HepG2 (cell line): ENCODE measurements at regions not wholly inside any gene's neighbourhood (a gene's known extent, or its start where the extent isn't known, plus 50 kb on each side); places are given as distances from the start of the nearest gene placed in this dataset.

ENCODE experiments used
- ATAC-seq: fragments of 200-7000 bp; cut with Tn5 transposase; 3 replicates; pipeline ENCODE4 v1.9.1; 2020; ENCODE audit warnings: mild to moderate bottlenecking, moderate library complexity
- BruUV-seq: library from RNA; stranded (reverse); fragments of 400-500 nt; replicated peaks from 2 replicates; lab custom pipeline; 2021; lab: Mats Ljungman, UMichigan
- CTCF ChIA-PET: fragments of 300-600 bp; formaldehyde crosslinking; extraction: SDS; loops from one replicate; lab custom pipeline; 2021; ENCODE audit warnings: low total read pairs, inconsistent platforms, low intra/inter-chr PET ratio; lab: Yijun Ruan, JAX
- POLR2A ChIA-PET: fragments of 350-600 bp; sonication (Branson Sonifier 250); formaldehyde crosslinking; loops from one replicate; lab custom pipeline; 2020; ENCODE audit warnings: antibody characterized with exemption, inconsistent platforms; lab: Yijun Ruan, JAX
- DNase-seq: peaks from one replicate; pipeline ENCODE4 v3.0.0-alpha.2; 2015; ENCODE audit warnings: low spot score
- FAIRE-seq: peaks from 3 replicates; lab custom pipeline; 2011; peaks lifted over from hg19 to GRCh38; lab: Jason Lieb, UNC
- H2AFZ ChIP-seq: one replicate; pipeline ENCODE4 v1.6.1; 2011; ENCODE audit warnings: low read length, inconsistent platforms
- H3K27ac ChIP-seq: fragments of 300-600 bp; 3 replicates; pipeline ENCODE4 v1.8.0; 2011; ENCODE audit warnings: mixed run types, mild to moderate bottlenecking, mixed read lengths, low read length, inconsistent platforms; ENCODE audit not compliant: insufficient read depth; ENCODE audit errors: extremely low read length
- H3K27me3 ChIP-seq, 2 experiments: fragments of 200-600 bp in 1 of 2; 2 replicates in 1 of 2; 3 replicates in 1 of 2; pipeline versions ENCODE4 v1.6.0 to v1.8.0; 2011; ENCODE audit warnings: low read length in 2 of 2, mild to moderate bottlenecking in 2 of 2, moderate library complexity in 2 of 2, inconsistent platforms in 1 of 2; ENCODE audit not compliant: insufficient read depth in 2 of 2, control insufficient read depth in 1 of 2
- H3K36me3 ChIP-seq, 2 experiments: fragments of 200-600 bp in 1 of 2; replicated peaks in 1 of 2; 2 replicates in 1 of 2; 3 replicates in 1 of 2; pipeline versions ENCODE4 v1.5.1 to v1.8.0; 2011; ENCODE audit warnings: low read length in 2 of 2, inconsistent platforms in 1 of 2; ENCODE audit not compliant: insufficient read depth in 2 of 2, control insufficient read depth in 1 of 2
- H3K4me1 ChIP-seq: 2 replicates; pipeline ENCODE4 v1.5.1; 2012; ENCODE audit warnings: low read length, inconsistent platforms; ENCODE audit not compliant: insufficient read depth
- H3K4me2 ChIP-seq: 2 replicates; pipeline ENCODE4 v1.6.0; 2011; ENCODE audit warnings: low read depth, low read length, inconsistent platforms
- H3K4me3 ChIP-seq, 3 experiments: fragments of 200-600 bp in 1 of 3; sonication (generic), shearing (Covaris generic) in 1 of 3; replicated peaks in 1 of 3; 2 replicates each; pipeline ENCODE4 v1.5.1; 2011 to 2016; ENCODE audit warnings: low read length in 3 of 3, inconsistent platforms in 2 of 3, low read depth in 2 of 3, mild to moderate bottlenecking in 2 of 3, control low read depth in 1 of 3, mixed read lengths in 1 of 3; ENCODE audit not compliant: insufficient read depth in 1 of 3
- H3K79me2 ChIP-seq: one replicate; pipeline ENCODE4 v1.6.1; 2011; ENCODE audit warnings: low read length, inconsistent platforms; ENCODE audit not compliant: insufficient read depth
- H3K9ac ChIP-seq: 2 replicates; pipeline ENCODE4 v1.6.0; 2011; ENCODE audit warnings: mild to moderate bottlenecking, low read depth, low read length, inconsistent platforms; ENCODE audit not compliant: insufficient read depth
- H3K9me3 ChIP-seq: 2 replicates; pipeline ENCODE4 v1.5.1; 2012; ENCODE audit warnings: mild to moderate bottlenecking, low read length
- H4K20me1 ChIP-seq: 2 replicates; pipeline ENCODE4 v1.6.0; 2011; ENCODE audit warnings: inconsistent platforms, mild to moderate bottlenecking, low read length, moderate library complexity; ENCODE audit not compliant: insufficient read depth
- ATF7-NPFF ChIP-seq: sonication (generic); formaldehyde crosslinking; IDR thresholded peaks from 2 replicates; pipeline ENCODE4 v1.8.1; 2023; ENCODE audit warnings: mild to moderate bottlenecking, low read depth, missing genetic modification reagents, moderate library complexity
- DPF2 ChIP-seq: sonication (generic); formaldehyde crosslinking; IDR thresholded peaks from 2 replicates; pipeline ENCODE4 v1.4.0; 2020; ENCODE audit warnings: mild to moderate bottlenecking, low read depth, missing genetic modification reagents, borderline replicate concordance
- PHF20 ChIP-seq: sonication (generic); formaldehyde crosslinking; IDR thresholded peaks from 2 replicates; pipeline ENCODE4 v1.5.0; 2020; ENCODE audit warnings: mild to moderate bottlenecking, missing genetic modification reagents
- SETDB1 ChIP-seq: sonication (generic); formaldehyde crosslinking; IDR thresholded peaks from 2 replicates; pipeline ENCODE4 v1.5.1; 2020; ENCODE audit warnings: missing genetic modification reagents, mild to moderate bottlenecking, borderline replicate concordance
- ZNF713 ChIP-seq: sonication (generic); formaldehyde crosslinking; IDR thresholded peaks from 2 replicates; pipeline ENCODE4 v1.4.0; 2020; ENCODE audit warnings: mild to moderate bottlenecking, missing genetic modification reagents
- ZNF761 ChIP-seq: sonication (generic); formaldehyde crosslinking; conservative IDR thresholded peaks from 2 replicates; pipeline ENCODE4 v1.4.0; 2020; ENCODE audit warnings: mild to moderate bottlenecking, missing genetic modification reagents
- ZNF768 ChIP-seq: sonication (generic); formaldehyde crosslinking; IDR thresholded peaks from 2 replicates; pipeline ENCODE4 v1.4.0; 2020; ENCODE audit warnings: missing genetic modification reagents
- ZNF775 ChIP-seq: sonication (generic); formaldehyde crosslinking; IDR thresholded peaks from 2 replicates; pipeline ENCODE4 v1.4.0; 2020; ENCODE audit warnings: missing genetic modification reagents, mild to moderate bottlenecking, moderate library complexity, borderline replicate concordance
- WGBS: methylation state at CpG from one replicate; pipeline ENCODE4 v1.1.6; 2017; ENCODE audit warnings: low lambda C conversion rate; 5-methylcytosine and 5-hydroxymethylcytosine counted together
- in situ Hi-C: cut with HindIII; loops from 2 replicates; pipeline ENCODE4 v1.10.0; 2017; ENCODE audit warnings: low pct_unique_long_range_greater_than_20kb; ENCODE audit not compliant: extremely low pct_ligation_motif_present
- intact Hi-C: fragments of 100-400 bp; cut with micrococcal nuclease; formaldehyde crosslinking; loops from one replicate; pipeline ENCODE4 v1.10.0; 2022; ENCODE audit not compliant: unreplicated experiment
- TF ChIP-seq, protein P1 (sequence below): sonication (generic); formaldehyde crosslinking; IDR thresholded peaks from 2 replicates; pipeline ENCODE4 v1.4.0; 2020; ENCODE audit warnings: missing genetic modification reagents
- TF ChIP-seq, protein P2 (sequence below): sonication (generic); formaldehyde crosslinking; IDR thresholded peaks from 2 replicates; pipeline ENCODE4 v1.4.0; 2020; ENCODE audit warnings: missing genetic modification reagents
- TF ChIP-seq, protein P3 (sequence below): fragments of 450-650 bp; IDR thresholded peaks from 2 replicates; pipeline ENCODE4 v1.6.1; 2017

DNA sequence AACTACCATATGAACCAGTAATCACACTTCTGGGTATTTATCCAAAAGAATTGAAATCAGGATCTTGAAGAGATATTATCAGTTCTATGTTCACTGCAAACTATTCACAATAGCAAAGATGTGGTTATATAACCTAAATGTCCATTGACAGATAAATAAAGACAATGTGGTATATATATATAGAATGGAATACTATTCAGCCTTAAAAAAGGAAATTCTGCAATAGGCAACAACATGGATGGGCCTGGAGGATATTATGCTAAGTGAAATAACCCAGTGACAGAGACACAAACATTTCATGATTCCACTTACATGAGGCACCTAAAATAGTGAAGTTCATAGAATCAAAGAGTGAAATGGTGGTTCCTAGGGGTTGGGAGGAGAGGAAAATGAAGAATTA lies 90.6 kb upstream of the CDK1 start:
- Histone ChIP-seq H3K9ac (no peak overlapping the region), H3K27ac (no peak overlapping the region), H3K4me3 (no peak overlapping the region), H3K9me3 (no peaks in the 10 kb centered on the region), H3K4me1 (no peaks in the 10 kb centered on the region), H3K36me3 (no peaks in the 10 kb centered on the region), H4K20me1 (no peaks in the 10 kb centered on the region), H3K79me2 (no peaks in the 10 kb centered on the region), H2AFZ (no peak overlapping the region), H3K4me2 (no peak overlapping the region), H3K27me3 (no peaks in the 10 kb centered on the region)
- intact Hi-C loops: no loop called here
- ATAC-seq (no peak), DNase-seq (no peak), FAIRE-seq (no peak)
- BruUV-seq: no TSS peak
- ChIA-PET POLR2A (no interaction called here), CTCF (no interaction called here)
- TF ChIP-seq ZNF775 (CRISPR knock-in tag) (no peak), ZNF761 (CRISPR knock-in tag) (no peak), ZNF713 (no peak)
- in situ Hi-C loops: no loop called here

DNA sequence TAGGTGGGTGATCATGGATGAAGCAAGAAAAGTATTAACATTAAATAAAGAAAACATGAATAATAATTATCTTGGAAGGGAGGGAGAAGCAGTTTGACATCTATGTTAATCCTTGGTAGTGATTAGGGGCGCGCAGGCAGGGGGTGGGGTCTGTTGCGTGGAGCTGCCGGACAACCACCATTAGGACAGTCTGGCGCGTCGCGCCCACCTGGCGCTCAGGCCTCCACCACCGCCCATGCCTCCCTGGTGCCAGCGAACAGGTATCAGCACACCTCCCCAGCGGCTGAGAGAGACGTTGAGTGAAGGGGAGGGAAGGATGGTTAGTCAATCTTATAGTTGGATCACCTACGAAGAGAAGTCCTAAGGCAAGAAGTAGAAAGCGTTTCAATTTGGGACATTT lies 94.2 kb upstream of the CDK1 start:
- FAIRE-seq (no peak), ATAC-seq (no peak), DNase-seq (no peak)
- no peaks in the 10 kb centered on the region for H3K27me3 ChIP-seq
- H3K4me3 ChIP-seq: no peak overlapping the region
- ChIA-PET CTCF (no interaction called here), POLR2A (no interaction called here)
- BruUV-seq: no TSS peak
- no peak overlapping the region for H3K27ac ChIP-seq
- H3K79me2 ChIP-seq: no peaks in the 10 kb centered on the region
- in situ Hi-C loops (no loop called here), intact Hi-C loops (no loop called here)
- no peaks in the 10 kb centered on the region for H3K9me3 ChIP-seq
- no peaks in the 10 kb centered on the region for H4K20me1 ChIP-seq
- no peak overlapping the region for H3K4me2 ChIP-seq
- WGBS: 57% methylated on average over 11 of the region's 15 CpGs
- no peaks in the 10 kb centered on the region for H3K4me1 ChIP-seq
- H2AFZ ChIP-seq: no peak overlapping the region
- H3K36me3 ChIP-seq: no peaks in the 10 kb centered on the region
- H3K9ac ChIP-seq: no peak overlapping the region
- TF ChIP-seq ATF7-NPFF (CRISPR knock-in tag): no peak
- no peak for TF ChIP-seq DPF2 (CRISPR knock-in tag)
- TF ChIP-seq, protein P1, sequence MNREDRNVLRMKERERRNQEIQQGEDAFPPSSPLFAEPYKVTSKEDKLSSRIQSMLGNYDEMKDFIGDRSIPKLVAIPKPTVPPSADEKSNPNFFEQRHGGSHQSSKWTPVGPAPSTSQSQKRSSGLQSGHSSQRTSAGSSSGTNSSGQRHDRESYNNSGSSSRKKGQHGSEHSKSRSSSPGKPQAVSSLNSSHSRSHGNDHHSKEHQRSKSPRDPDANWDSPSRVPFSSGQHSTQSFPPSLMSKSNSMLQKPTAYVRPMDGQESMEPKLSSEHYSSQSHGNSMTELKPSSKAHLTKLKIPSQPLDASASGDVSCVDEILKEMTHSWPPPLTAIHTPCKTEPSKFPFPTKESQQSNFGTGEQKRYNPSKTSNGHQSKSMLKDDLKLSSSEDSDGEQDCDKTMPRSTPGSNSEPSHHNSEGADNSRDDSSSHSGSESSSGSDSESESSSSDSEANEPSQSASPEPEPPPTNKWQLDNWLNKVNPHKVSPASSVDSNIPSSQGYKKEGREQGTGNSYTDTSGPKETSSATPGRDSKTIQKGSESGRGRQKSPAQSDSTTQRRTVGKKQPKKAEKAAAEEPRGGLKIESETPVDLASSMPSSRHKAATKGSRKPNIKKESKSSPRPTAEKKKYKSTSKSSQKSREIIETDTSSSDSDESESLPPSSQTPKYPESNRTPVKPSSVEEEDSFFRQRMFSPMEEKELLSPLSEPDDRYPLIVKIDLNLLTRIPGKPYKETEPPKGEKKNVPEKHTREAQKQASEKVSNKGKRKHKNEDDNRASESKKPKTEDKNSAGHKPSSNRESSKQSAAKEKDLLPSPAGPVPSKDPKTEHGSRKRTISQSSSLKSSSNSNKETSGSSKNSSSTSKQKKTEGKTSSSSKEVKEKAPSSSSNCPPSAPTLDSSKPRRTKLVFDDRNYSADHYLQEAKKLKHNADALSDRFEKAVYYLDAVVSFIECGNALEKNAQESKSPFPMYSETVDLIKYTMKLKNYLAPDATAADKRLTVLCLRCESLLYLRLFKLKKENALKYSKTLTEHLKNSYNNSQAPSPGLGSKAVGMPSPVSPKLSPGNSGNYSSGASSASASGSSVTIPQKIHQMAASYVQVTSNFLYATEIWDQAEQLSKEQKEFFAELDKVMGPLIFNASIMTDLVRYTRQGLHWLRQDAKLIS: no peak
- TF ChIP-seq, protein P2, sequence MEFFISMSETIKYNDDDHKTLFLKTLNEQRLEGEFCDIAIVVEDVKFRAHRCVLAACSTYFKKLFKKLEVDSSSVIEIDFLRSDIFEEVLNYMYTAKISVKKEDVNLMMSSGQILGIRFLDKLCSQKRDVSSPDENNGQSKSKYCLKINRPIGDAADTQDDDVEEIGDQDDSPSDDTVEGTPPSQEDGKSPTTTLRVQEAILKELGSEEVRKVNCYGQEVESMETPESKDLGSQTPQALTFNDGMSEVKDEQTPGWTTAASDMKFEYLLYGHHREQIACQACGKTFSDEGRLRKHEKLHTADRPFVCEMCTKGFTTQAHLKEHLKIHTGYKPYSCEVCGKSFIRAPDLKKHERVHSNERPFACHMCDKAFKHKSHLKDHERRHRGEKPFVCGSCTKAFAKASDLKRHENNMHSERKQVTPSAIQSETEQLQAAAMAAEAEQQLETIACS (CRISPR knock-in tag): no peak
- TF ChIP-seq ZNF768: no peak
- TF ChIP-seq, protein P3, sequence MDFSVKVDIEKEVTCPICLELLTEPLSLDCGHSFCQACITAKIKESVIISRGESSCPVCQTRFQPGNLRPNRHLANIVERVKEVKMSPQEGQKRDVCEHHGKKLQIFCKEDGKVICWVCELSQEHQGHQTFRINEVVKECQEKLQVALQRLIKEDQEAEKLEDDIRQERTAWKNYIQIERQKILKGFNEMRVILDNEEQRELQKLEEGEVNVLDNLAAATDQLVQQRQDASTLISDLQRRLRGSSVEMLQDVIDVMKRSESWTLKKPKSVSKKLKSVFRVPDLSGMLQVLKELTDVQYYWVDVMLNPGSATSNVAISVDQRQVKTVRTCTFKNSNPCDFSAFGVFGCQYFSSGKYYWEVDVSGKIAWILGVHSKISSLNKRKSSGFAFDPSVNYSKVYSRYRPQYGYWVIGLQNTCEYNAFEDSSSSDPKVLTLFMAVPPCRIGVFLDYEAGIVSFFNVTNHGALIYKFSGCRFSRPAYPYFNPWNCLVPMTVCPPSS: no peak
- TF ChIP-seq PHF20 (CRISPR knock-in tag): no peak
- TF ChIP-seq SETDB1 (CRISPR knock-in tag): no peak
